Psoas muscle (tissue), 7 donors: ENCODE measurements at regions not wholly inside any gene's neighbourhood (a gene's known extent, or its start where the extent isn't known, plus 50 kb on each side); places are given as distances from the start of the nearest gene placed in this dataset.
"Not testable (repeated sequence)": the region's sequence is repeated elsewhere in the genome, so short reads cannot be mapped to it uniquely, and the experiment has no call there.

Experiments
- ATAC-seq, 4 donors: fragments of 200-7000 bp; cut with Tn5 transposase; one replicate each; pipeline ENCODE4 v1.9.1; 2020; ENCODE audit warnings: moderate library complexity in 3 of 4, mild to moderate bottlenecking in 2 of 4
- DNase-seq, 2 donors: peaks; one replicate each; pipeline ENCODE4 v3.0.0-alpha.2; 2020
- H3K27ac ChIP-seq: fragments of 200-600 bp; one replicate; pipeline ENCODE4 v1.8.0; 2022
- H3K27me3 ChIP-seq, 3 donors: fragments of 200-600 bp in 1 of 3; one replicate each; pipeline versions ENCODE4 v1.6.1 to v1.8.0; 2013 to 2022; ENCODE audit warnings: low read length in 2 of 3, mild to moderate bottlenecking in 2 of 3, moderate library complexity in 1 of 3; ENCODE audit not compliant: insufficient read depth in 3 of 3
- H3K36me3 ChIP-seq, 2 donors: fragments of 200-600 bp in 1 of 2; one replicate each; pipeline versions ENCODE4 v1.6.1 to v1.8.0; 2013 to 2022; ENCODE audit warnings: low read depth in 1 of 2, mild to moderate bottlenecking in 1 of 2, moderate library complexity in 1 of 2; ENCODE audit not compliant: insufficient read depth in 1 of 2
- H3K4me1 ChIP-seq: fragments of 200-600 bp; one replicate; pipeline ENCODE4 v1.8.0; 2022
- H3K4me3 ChIP-seq: fragments of 200-600 bp; one replicate; pipeline ENCODE4 v1.8.0; 2022; ENCODE audit warnings: mild to moderate bottlenecking
- H3K9me3 ChIP-seq: fragments of 200-600 bp; one replicate; pipeline ENCODE4 v1.8.0; 2022
- CTCF ChIP-seq: fragments of 200-600 bp; IDR thresholded peaks from one replicate; pipeline ENCODE4 v1.8.0; 2022; ENCODE audit warnings: antibody characterized with exemption
- WGBS, 3 donors: extraction: QIAGEN DNeasy Blood & Tissue Kit; methylation state at CpG; one replicate each; pipeline versions ENCODE4 v1.1.6 to v1.1.7; 2013; 5-methylcytosine and 5-hydroxymethylcytosine counted together
- intact Hi-C, 2 donors: fragments of 100-400 bp; cut with DNase I; formaldehyde crosslinking; loops; one replicate each; pipeline versions ENCODE4 v1.11.0 to v1.14.2; 2022
- donor health status: healthy with polysubstance abuse.
- donor health status: DM: no; HTN: no; CAD: no; lungs with moderate emphysema.
- donor health status: Bipolar disorder and iron deficiency.
- donor health status: healthy.
- donor health status: DM: yes; HTN: yes; CAD: no.
- donor health status: DM: no; HTN: no; CAD: no.
- donor health status: DM: yes; HTN: yes; CAD: no.

GRCh38 chr2:238528953-238529781 lies 102.4 kb downstream of the ASB1 start:
- intact Hi-C loops = no loop called here

GRCh38 chr2:238531017-238531645 lies 104.4 kb downstream of the ASB1 start:
- H3K9me3 ChIP-seq, H3K36me3 ChIP-seq, H3K27ac ChIP-seq, H3K4me1 ChIP-seq, DNase-seq, H3K4me3 ChIP-seq, H3K27me3 ChIP-seq, ATAC-seq, intact Hi-C loops: not testable (repeated sequence)
- WGBS, 3 donors = 78 to 80% (median 80%) methylated on average over 4 of the region's 4 CpGs

More at GRCh38 chr2:238528953-238529781, 102.4 kb downstream of the ASB1 start:
- no peak for ATAC-seq
- no peak overlapping the region for H3K4me3 ChIP-seq
- H3K9me3 ChIP-seq = peaks cover 8% of the 10 kb centered on the region
- DNase-seq = no peak
- TF ChIP-seq CTCF = no peak
- H3K36me3 ChIP-seq = no peaks in the 10 kb centered on the region
- no peaks in the 10 kb centered on the region for H3K4me1 ChIP-seq
- H3K27ac ChIP-seq = no peak overlapping the region
- H3K27me3 ChIP-seq = no peaks in the 10 kb centered on the region
- 80 to 85% (median 81%) methylated on average over 10 of the region's 10 CpGs for WGBS, 3 donors

- H3K4me3 ChIP-seq, intact Hi-C loops, ATAC-seq, H3K27me3 ChIP-seq, H3K36me3 ChIP-seq, H3K4me1 ChIP-seq, H3K27ac ChIP-seq, DNase-seq, H3K9me3 ChIP-seq: not testable (repeated sequence)
- 55 to 64% (median 64%) methylated on average over 3 of the region's 3 CpGs for WGBS, 3 donors
These were observed 117.0 kb downstream of the ASB1 start for GRCh38 chr2:238543732-238544131.

- DNase-seq (no peak), ATAC-seq (no peak)
- intact Hi-C loops = no loop called here
- H3K27me3 ChIP-seq = peaks cover 0 to 3% (median 0%) of the 10 kb centered on the region in 3 donors
- no peak overlapping the region for H3K4me3 ChIP-seq
- no peaks in the 10 kb centered on the region for H3K36me3 ChIP-seq
- 91 to 99% (median 96%) methylated on average over 5 of the region's 5 CpGs for WGBS, 3 donors
- peaks cover 14% of the 10 kb centered on the region for H3K9me3 ChIP-seq
- H3K4me1 ChIP-seq = no peaks in the 10 kb centered on the region
- H3K27ac ChIP-seq = no peak overlapping the region
- TF ChIP-seq CTCF = no peak
These were observed 122.3 kb downstream of the ASB1 start for GRCh38 chr2:238548902-238549462.

- DNase-seq = no peak
- H3K27me3 ChIP-seq = peaks cover 0 to 3% (median 0%) of the 10 kb centered on the region in 3 donors
- H3K36me3 ChIP-seq = no peaks in the 10 kb centered on the region
- H3K27ac ChIP-seq = no peak overlapping the region
- 91 to 94% (median 91%) methylated on average over 2 of the region's 2 CpGs for WGBS, 3 donors
- ATAC-seq = no peak
- intact Hi-C loops = no loop called here
- H3K4me1 ChIP-seq = no peaks in the 10 kb centered on the region
- H3K9me3 ChIP-seq = peaks cover 14% of the 10 kb centered on the region
- no peak overlapping the region for H3K4me3 ChIP-seq
- no peak for TF ChIP-seq CTCF
These were observed 123.1 kb downstream of the ASB1 start for GRCh38 chr2:238549866-238550265.
